ENCODE measurements at regions not wholly inside any gene's neighbourhood (a gene's known extent, or its start where the extent isn't known, plus 50 kb on each side); places are given as distances from the start of the nearest gene placed in this dataset.
"Not testable (repeated sequence)": the region's sequence is repeated elsewhere in the genome, so short reads cannot be mapped to it uniquely, and the experiment has no call there.

GRCh38 chr2:158866082-158866481, 71.0 kb downstream of the DAPL1 start:
- in situ Hi-C loops (cut with HindIII; ENCODE audit: low pct_unique_long_range_greater_than_20kb, low sequenced_read_pairs): not testable (repeated sequence)

DNA sequence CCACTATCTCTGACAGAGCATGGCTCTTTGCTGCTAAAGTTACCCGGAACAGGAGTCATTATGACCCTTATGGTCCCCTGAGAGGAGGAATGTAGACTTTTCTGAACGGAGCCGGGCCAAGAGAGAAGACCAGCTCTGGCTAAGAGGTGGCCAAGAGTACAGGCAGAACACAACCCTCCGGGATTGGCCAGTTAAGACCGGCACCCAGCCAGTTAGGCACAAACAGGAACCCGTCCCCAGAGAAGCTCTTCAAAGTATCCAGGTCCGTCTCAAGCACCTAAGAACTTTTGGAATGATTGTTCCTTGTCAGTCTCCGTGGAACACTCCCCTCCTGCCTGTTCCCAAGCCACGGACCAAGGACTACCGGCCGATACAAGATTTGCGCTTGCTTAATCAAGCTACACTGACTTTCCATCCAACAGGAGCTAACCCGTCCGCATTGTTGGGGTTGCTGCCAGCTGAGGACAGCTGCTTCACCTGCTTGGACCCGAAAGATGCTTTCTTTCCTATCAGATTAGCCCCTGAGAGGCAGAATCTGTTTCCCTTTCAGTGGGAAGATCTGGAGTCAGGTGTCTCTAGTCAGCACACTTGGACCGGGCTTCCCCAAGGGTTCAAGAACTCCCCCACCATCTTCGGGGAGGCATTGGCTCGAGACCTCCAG, 72.5 kb downstream of the DAPL1 start:
- in situ Hi-C loops (cut with HindIII; ENCODE audit: low pct_unique_long_range_greater_than_20kb, low sequenced_read_pairs); DNase-seq (ENCODE audit: low read depth): not testable (repeated sequence)

More at GRCh38 chr2:158866082-158866481, 71.0 kb downstream of the DAPL1 start:
- DNase-seq (ENCODE audit: low read depth): not testable (repeated sequence)

- DNase-seq (ENCODE audit: low read depth); in situ Hi-C loops (cut with HindIII; ENCODE audit: low pct_unique_long_range_greater_than_20kb, low sequenced_read_pairs): not testable (repeated sequence)
Observed at GRCh38 chr2:158868386-158868785, 73.3 kb downstream of the DAPL1 start.

DNA sequence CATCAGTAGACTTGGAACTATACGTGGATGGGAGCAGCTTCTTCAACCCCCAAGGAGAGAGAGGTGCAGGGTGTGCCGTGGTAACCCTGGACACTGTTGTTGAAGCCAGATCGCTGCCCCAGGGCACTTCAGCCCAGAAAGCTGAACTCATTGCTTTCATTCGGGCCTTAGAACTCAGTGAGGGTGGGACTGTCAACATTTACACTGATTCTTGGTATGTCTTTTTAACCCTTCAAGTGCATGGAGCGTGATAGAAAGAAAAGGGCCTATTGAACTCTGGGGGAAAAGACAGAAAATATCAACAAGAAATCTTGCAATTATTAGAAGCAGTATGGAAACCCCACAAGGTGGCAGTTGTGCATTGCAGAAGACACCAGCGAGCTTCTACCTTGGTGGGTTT, 74.0 kb downstream of the DAPL1 start:
- DNase-seq (ENCODE audit: low read depth); in situ Hi-C loops (cut with HindIII; ENCODE audit: low pct_unique_long_range_greater_than_20kb, low sequenced_read_pairs): not testable (repeated sequence)

DNA sequence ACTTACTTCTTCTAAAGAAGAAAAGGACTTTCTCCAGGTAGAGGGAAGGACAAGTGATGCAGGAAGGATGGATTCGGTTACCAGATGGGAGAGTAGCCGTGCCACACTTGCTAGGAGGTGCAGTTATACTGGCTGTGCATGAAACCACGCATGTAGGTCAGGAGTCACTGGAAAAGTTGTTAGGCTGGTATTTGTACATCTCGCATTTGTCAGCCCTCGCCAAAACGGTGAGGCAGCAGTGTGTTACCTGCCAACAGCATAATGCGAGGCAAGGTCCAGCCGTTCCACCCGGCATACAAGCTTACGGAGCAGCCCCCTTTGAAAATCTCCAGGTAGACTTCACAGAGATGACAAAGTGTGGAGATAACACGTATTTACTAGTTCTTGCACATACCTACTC, 74.5 kb downstream of the DAPL1 start:
- DNase-seq (ENCODE audit: low read depth); in situ Hi-C loops (cut with HindIII; ENCODE audit: low pct_unique_long_range_greater_than_20kb, low sequenced_read_pairs): not testable (repeated sequence)

GRCh38 chr2:158878003-158878402, 82.9 kb downstream of the DAPL1 start:
- no peak for DNase-seq (ENCODE audit: low read depth)
- in situ Hi-C loops (cut with HindIII; ENCODE audit: low pct_unique_long_range_greater_than_20kb, low sequenced_read_pairs): no loop called here

DNA sequence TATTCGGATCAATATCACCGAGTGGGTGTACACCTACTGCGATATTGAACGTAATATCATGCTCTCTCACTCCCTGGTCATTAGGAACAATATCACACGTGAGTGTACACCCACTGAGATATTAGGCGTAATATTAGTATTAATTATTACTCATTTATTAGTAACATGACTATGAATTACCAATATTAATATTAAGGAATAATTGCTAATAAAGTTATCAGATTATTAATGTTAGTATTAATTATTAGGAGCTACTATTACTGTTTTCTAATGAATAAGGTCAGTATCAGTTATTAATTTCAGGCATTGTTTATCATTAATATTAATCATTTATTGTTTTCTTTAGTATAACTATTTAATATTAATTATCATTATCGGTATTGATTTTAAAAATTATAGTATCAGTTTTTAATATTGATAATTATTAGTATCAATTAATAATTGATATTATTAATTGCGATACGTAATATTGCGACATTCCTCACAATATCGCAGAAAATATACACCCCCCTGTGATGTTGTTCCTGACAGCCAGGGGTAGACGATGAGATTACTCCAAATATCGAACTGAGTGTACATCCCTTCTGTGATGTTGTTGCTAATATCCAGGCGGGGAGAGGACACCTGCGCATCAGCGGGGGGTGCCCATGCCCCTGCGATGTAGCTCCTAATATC, 84.2 kb downstream of the DAPL1 start:
- in situ Hi-C loops (cut with HindIII; ENCODE audit: low pct_unique_long_range_greater_than_20kb, low sequenced_read_pairs): no loop called here
- no peak for DNase-seq (ENCODE audit: low read depth)

GRCh38 chr2:158882297-158882696, 86.1 kb upstream of the TANC1 start:
- no peak for DNase-seq (ENCODE audit: low read depth)
- in situ Hi-C loops (cut with HindIII; ENCODE audit: low pct_unique_long_range_greater_than_20kb, low sequenced_read_pairs): no loop called here

DNA sequence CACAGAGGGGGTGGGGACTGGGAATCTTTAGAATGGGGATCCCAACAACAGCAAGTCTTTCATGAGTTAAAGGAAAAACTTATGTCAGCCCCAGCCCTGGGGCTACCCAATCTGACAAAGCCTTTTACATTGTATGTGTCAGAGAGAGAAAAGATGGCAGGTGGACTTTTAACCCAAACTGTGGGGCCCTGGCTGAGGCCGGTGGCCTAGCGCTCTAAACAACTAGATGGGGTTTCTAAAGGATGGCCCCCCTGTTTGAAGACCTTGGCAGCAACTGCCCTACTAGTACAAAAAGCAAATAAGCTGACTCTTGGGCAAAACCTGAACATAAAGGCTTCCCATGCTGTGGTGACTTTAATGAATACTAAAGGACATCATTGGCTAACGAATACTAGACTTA, 83.9 kb upstream of the TANC1 start:
- in situ Hi-C loops (cut with HindIII; ENCODE audit: low pct_unique_long_range_greater_than_20kb, low sequenced_read_pairs); DNase-seq (ENCODE audit: low read depth): not testable (repeated sequence)

DNA sequence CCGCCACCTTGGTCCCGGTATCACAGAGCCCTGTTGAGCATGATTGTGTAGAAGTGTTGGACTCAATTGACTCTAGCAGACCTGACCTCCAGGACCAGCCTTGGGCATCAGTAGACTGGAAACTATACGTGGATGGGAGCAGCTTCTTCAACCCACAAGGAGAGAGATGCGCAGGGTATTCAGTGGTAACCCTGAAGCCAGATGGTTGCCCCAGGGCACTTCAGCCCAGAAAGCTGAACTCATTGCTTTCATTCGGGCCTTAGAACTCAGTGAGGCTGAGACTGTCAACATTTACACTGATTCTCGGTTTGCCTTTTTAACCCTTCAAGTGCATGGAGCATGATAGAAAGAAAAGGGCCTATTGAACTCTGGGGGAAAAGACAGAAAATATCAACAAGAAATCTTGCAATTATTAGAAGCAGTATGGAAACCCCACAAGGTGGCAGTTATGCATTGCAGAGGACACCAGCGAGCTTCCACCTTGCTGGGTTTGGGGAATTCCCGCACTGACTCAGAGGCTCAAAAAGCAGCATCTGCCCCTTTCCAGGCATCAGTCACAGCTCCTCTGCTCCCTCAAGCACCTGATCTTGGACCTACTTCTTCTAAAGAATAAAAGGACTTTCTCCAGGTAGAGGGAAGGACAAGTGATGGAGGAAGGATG, 83.3 kb upstream of the TANC1 start:
- in situ Hi-C loops (cut with HindIII; ENCODE audit: low pct_unique_long_range_greater_than_20kb, low sequenced_read_pairs); DNase-seq (ENCODE audit: low read depth): not testable (repeated sequence)

DNA sequence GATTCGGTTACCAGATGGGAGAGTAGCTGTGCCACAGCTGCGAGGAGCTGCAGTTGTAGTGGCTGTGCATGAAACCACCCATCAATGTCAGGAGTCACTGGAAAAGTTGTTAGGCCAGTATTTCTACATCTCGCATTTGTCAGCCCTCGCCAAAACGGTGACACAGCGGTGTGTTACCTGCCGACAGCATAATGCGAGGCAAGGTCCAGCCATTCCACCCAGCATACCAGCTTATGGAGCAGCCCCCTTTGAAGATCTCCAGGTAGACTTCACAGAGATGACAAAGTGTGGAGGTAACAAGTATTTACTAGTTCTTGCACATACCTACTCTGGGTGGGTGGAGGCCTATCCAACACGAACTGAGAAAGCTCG, 82.8 kb upstream of the TANC1 start:
- in situ Hi-C loops (cut with HindIII; ENCODE audit: low pct_unique_long_range_greater_than_20kb, low sequenced_read_pairs); DNase-seq (ENCODE audit: low read depth): not testable (repeated sequence)

DNA sequence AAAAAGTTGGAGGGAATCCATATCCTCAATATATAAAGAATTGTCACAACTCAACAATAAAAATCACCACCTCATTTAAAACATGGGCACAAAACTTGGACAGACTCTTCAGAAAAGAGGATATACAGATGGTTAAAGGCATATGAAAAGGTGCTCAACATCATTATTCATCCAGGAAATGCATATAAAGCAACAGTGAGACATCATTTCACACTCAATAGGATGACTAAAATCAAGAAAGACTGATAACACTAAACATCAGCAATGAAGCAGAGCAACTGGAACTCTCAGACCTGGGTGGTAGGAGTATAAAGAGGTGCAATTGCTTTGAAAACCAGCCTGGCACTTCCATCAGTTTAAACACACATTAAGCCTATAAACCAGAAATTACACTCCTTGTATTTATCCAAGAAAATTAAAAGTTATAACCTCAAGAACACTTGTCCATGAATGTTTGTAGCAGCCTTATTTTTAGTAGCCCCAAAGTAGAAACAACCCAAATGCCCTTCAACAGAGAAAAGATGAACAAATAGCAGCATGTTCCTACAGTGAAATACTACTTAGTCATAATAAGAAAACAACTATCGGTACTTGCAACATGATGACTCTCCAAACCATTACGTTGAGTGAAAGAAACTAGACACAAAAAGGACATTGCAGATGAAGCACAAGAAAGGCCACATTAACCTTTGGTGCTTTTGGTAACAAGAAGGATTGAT, 79.1 kb upstream of the TANC1 start:
- in situ Hi-C loops (cut with HindIII; ENCODE audit: low pct_unique_long_range_greater_than_20kb, low sequenced_read_pairs): no loop called here
- DNase-seq (ENCODE audit: low read depth): no peak

DNA sequence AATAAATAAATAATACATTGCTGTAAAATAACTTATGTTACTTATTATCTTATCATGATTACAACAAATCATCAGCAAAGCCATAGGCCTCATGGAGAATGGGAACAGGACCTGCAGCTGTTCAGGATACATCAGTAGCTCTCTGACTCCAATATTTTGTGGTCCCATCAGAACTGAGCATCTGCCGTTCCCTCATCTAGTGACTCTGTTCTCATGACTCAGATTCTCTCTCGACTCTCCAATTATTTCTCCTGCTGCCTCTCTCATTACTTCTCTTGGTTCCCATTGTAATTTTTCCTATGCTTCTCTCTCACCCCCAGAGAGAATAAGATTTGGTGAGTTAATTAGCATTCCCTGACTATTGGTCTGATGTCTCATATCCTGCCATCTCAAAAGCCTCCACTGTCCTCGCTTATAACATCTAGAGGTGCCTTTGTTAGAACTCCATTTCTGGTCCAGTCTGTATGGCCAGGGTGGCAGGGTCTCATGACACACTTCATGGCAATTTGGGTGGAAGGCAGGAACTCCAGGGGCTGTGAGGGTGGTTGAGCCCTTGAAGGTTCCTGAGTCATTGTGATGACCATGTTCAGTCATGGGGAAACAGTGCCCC, 78.0 kb upstream of the TANC1 start:
- in situ Hi-C loops (cut with HindIII; ENCODE audit: low pct_unique_long_range_greater_than_20kb, low sequenced_read_pairs): no loop called here
- no peak for DNase-seq (ENCODE audit: low read depth)

- no peak for DNase-seq (ENCODE audit: low read depth)
- in situ Hi-C loops (cut with HindIII; ENCODE audit: low pct_unique_long_range_greater_than_20kb, low sequenced_read_pairs): no loop called here
Observed at GRCh38 chr2:158893026-158893425, 75.4 kb upstream of the TANC1 start.

GRCh38 chr2:158893474-158893873, 75.0 kb upstream of the TANC1 start:
- in situ Hi-C loops (cut with HindIII; ENCODE audit: low pct_unique_long_range_greater_than_20kb, low sequenced_read_pairs): no loop called here
- no peak for DNase-seq (ENCODE audit: low read depth)

- DNase-seq (ENCODE audit: low read depth): no peak
Observed at GRCh38 chr2:158894078-158894477, 74.4 kb upstream of the TANC1 start.

GRCh38 chr2:158894572-158894971, 73.9 kb upstream of the TANC1 start:
- in situ Hi-C loops (cut with HindIII; ENCODE audit: low pct_unique_long_range_greater_than_20kb, low sequenced_read_pairs): no loop called here
- no peak for DNase-seq (ENCODE audit: low read depth)

More at GRCh38 chr2:158894078-158894477, 74.4 kb upstream of the TANC1 start:
- in situ Hi-C loops (cut with HindIII; ENCODE audit: low pct_unique_long_range_greater_than_20kb, low sequenced_read_pairs): no loop called here

- no peak for DNase-seq (ENCODE audit: low read depth)
- in situ Hi-C loops (cut with HindIII; ENCODE audit: low pct_unique_long_range_greater_than_20kb, low sequenced_read_pairs): no loop called here
Observed at GRCh38 chr2:158900345-158900744, 68.1 kb upstream of the TANC1 start.
